Mucosa of descending colon (tissue), 3 donors: ENCODE measurements at regions not wholly inside any gene's neighbourhood (a gene's known extent, or its start where the extent isn't known, plus 50 kb on each side); places are given as distances from the start of the nearest gene placed in this dataset.

Experiments
- ATAC-seq: fragments of 200-7000 bp; cut with Tn5 transposase; one replicate; pipeline ENCODE4 v1.9.1; 2020; ENCODE audit warnings: mild to moderate bottlenecking, moderate library complexity
- DNase-seq, 3 donors: peaks; one replicate each; pipeline ENCODE4 v3.0.0-alpha.2; 2020
- H3K36me3 ChIP-seq: fragments of 200-600 bp; one replicate; pipeline ENCODE4 v1.8.0; 2021; ENCODE audit warnings: low read depth, mild to moderate bottlenecking
- H3K4me1 ChIP-seq: fragments of 200-600 bp; one replicate; pipeline ENCODE4 v1.8.0; 2021; ENCODE audit warnings: low read depth, mild to moderate bottlenecking
- H3K4me3 ChIP-seq: fragments of 200-600 bp; one replicate; pipeline ENCODE4 v1.8.0; 2021; ENCODE audit warnings: mild to moderate bottlenecking
- H3K9me3 ChIP-seq: fragments of 200-600 bp; one replicate; pipeline ENCODE4 v1.8.0; 2021; ENCODE audit warnings: mild to moderate bottlenecking
- CTCF ChIP-seq: fragments of 200-600 bp; IDR thresholded peaks from one replicate; pipeline ENCODE4 v1.8.0; 2022; ENCODE audit warnings: antibody characterized with exemption, mild to moderate bottlenecking
- intact Hi-C, 2 donors: fragments of 100-400 bp; cut with DNase I in 1 of 2; cut with micrococcal nuclease in 1 of 2; formaldehyde crosslinking; loops; one replicate each; pipeline versions ENCODE4 v1.11.0 to v1.11.1; 2022; cut with DNase I, micrococcal nuclease
- donor health status: DM: no; HTN: no; CAD: no; lungs with moderate emphysema.
- donor health status: DM: no; HTN: no; CAD: no.
- donor health status: DM: no; HTN: yes; CAD: no.

GRCh38 chr1:34441259-34442069 is 264.8 kb downstream of the C1orf94 start:
- Histone ChIP-seq H3K4me3 (no peak overlapping the region), H3K4me1 (no peaks in the 10 kb centered on the region), H3K9me3 (no peaks in the 10 kb centered on the region), H3K36me3 (no peaks in the 10 kb centered on the region)
- TF ChIP-seq CTCF, result no peak
- intact Hi-C loops, result no loop called here
- ATAC-seq, result no peak
- no peak for DNase-seq

GRCh38 chr1:34444516-34444915 is 267.8 kb downstream of the C1orf94 start:
- no peak for ATAC-seq
- no peak for TF ChIP-seq CTCF
- no peaks in the 10 kb centered on the region for H3K4me1 ChIP-seq
- H3K4me3 ChIP-seq, result no peak overlapping the region
- no peaks in the 10 kb centered on the region for H3K9me3 ChIP-seq
- H3K36me3 ChIP-seq, result no peaks in the 10 kb centered on the region
- intact Hi-C loops, result no loop called here
- DNase-seq, result no peak

GRCh38 chr1:34450325-34450724 is 273.6 kb downstream of the C1orf94 start:
- no peak overlapping the region for H3K4me3 ChIP-seq
- ATAC-seq, result no peak
- H3K36me3 ChIP-seq, result no peaks in the 10 kb centered on the region
- no peaks in the 10 kb centered on the region for H3K9me3 ChIP-seq
- DNase-seq, result no peak
- TF ChIP-seq CTCF, result no peak
- intact Hi-C loops, result no loop called here
- H3K4me1 ChIP-seq, result no peaks in the 10 kb centered on the region

GRCh38 chr1:34452451-34452850 is 275.7 kb downstream of the C1orf94 start:
- no peaks in the 10 kb centered on the region for H3K4me1 ChIP-seq
- TF ChIP-seq CTCF, result no peak
- H3K4me3 ChIP-seq, result no peak overlapping the region
- ATAC-seq, result no peak
- intact Hi-C loops, result no loop called here
- DNase-seq, result no peak
- H3K9me3 ChIP-seq, result no peaks in the 10 kb centered on the region
- H3K36me3 ChIP-seq, result no peaks in the 10 kb centered on the region

GRCh38 chr1:34455121-34455520 is 278.4 kb downstream of the C1orf94 start:
- H3K36me3 ChIP-seq, result no peaks in the 10 kb centered on the region
- H3K4me3 ChIP-seq, result no peak overlapping the region
- no peaks in the 10 kb centered on the region for H3K4me1 ChIP-seq
- H3K9me3 ChIP-seq, result no peaks in the 10 kb centered on the region
- TF ChIP-seq CTCF, result no peak
- intact Hi-C loops, result no loop called here
- DNase-seq, result no peak
- ATAC-seq, result no peak
